AG04449 (cell line): ENCODE measurements at regions not wholly inside any gene's neighbourhood (a gene's known extent, or its start where the extent isn't known, plus 50 kb on each side); places are given as distances from the start of the nearest gene placed in this dataset.
"Not testable (repeated sequence)": the region's sequence is repeated elsewhere in the genome, so short reads cannot be mapped to it uniquely, and the experiment has no call there.

Source experiments
- CTCF ChIA-PET: fragments of 350-600 bp; formaldehyde crosslinking; extraction: SDS; loops from one replicate; lab custom pipeline; 2021; ENCODE audit warnings: antibody characterized with exemption; lab: Yijun Ruan, JAX
- POLR2A ChIA-PET: fragments of 400-600, 350-600 bp; formaldehyde crosslinking; extraction: SDS; loops from one replicate; lab custom pipeline; 2020; ENCODE audit warnings: antibody characterized with exemption, inconsistent platforms; lab: Yijun Ruan, JAX
- DNase-seq: peaks from one replicate; pipeline ENCODE4 v3.0.0-alpha.2; 2010; ENCODE audit warnings: low read depth, low spot score
- H3K4me3 ChIP-seq: 2 replicates; pipeline ENCODE4 v1.5.1; 2011; ENCODE audit warnings: low read depth, mild to moderate bottlenecking, control low read depth, low read length
- CTCF ChIP-seq: IDR thresholded peaks from one replicate; pipeline ENCODE4 v1.5.1; 2011; ENCODE audit warnings: mild to moderate bottlenecking, moderate library complexity, low read length, control low read depth, inconsistent platforms; ENCODE audit not compliant: insufficient read depth; ENCODE audit errors: missing control alignments

- ChIA-PET CTCF (no interaction called here), POLR2A (no interaction called here)
- no peak for DNase-seq
- H3K4me3 ChIP-seq: no peak overlapping the region
- no peak for TF ChIP-seq CTCF
These were observed 69.1 kb upstream of the PDSS1 start for GRCh38 chr10:26628395-26628794.

- POLR2A ChIA-PET, H3K4me3 ChIP-seq, CTCF ChIA-PET, DNase-seq: not testable (repeated sequence)
These were observed 65.3 kb upstream of the PDSS1 start for GRCh38 chr10:26632171-26632570.

GRCh38 chr10:26634111-26634510, 63.4 kb upstream of the PDSS1 start:
- POLR2A ChIA-PET, CTCF ChIA-PET, DNase-seq, H3K4me3 ChIP-seq: not testable (repeated sequence)

- CTCF ChIA-PET: no interaction called here
- TF ChIP-seq CTCF: no peak
- POLR2A ChIA-PET: no interaction called here
These were observed 59.8 kb upstream of the PDSS1 start for GRCh38 chr10:26637521-26638275.

GRCh38 chr10:26640391-26640790, 57.1 kb upstream of the PDSS1 start:
- DNase-seq: no peak
- POLR2A ChIA-PET: no interaction called here
- CTCF ChIA-PET: no interaction called here
- no peak for TF ChIP-seq CTCF
- H3K4me3 ChIP-seq: no peak overlapping the region

More at GRCh38 chr10:26637521-26638275, 59.8 kb upstream of the PDSS1 start:
- H3K4me3 ChIP-seq: no peak overlapping the region
- DNase-seq: no peak

- POLR2A ChIA-PET: no interaction called here
- TF ChIP-seq CTCF: no peak
These were observed 54.4 kb upstream of the PDSS1 start for GRCh38 chr10:26642896-26643653.

GRCh38 chr10:26647602-26648244, 49.8 kb upstream of the PDSS1 start:
- CTCF ChIA-PET: no interaction called here
- no peak for TF ChIP-seq CTCF

More at GRCh38 chr10:26642896-26643653, 54.4 kb upstream of the PDSS1 start:
- DNase-seq: no peak
- CTCF ChIA-PET: no interaction called here
- no peak overlapping the region for H3K4me3 ChIP-seq

More at GRCh38 chr10:26647602-26648244, 49.8 kb upstream of the PDSS1 start:
- POLR2A ChIA-PET: no interaction called here
- DNase-seq: no peak
- H3K4me3 ChIP-seq: no peak overlapping the region
